Stimulated activated CD4-positive, alpha-beta T cell treated with anti-CD3 and anti-CD28 coated beads, Interleukin-2, amount 100 ng/mL, for 4 hours (primary cell): ENCODE measurements at regions not wholly inside any gene's neighbourhood (a gene's known extent, or its start where the extent isn't known, plus 50 kb on each side); places are given as distances from the start of the nearest gene placed in this dataset.
A peak's percentile ranks its signal among the peaks of the same experiment; 100 is the strongest.
"Not testable (repeated sequence)": the region's sequence is repeated elsewhere in the genome, so short reads cannot be mapped to it uniquely, and the experiment has no call there.

ENCODE experiments used
- DNase-seq: peaks from one replicate; pipeline ENCODE4 v3.0.0-alpha.2; 2020; ENCODE audit warnings: low read depth

- DNase-seq = no peak
Measured at GRCh38 chr4:89496851-89497250, 189.3 kb upstream of the GPRIN3 start.

- DNase-seq = no peak
Measured at GRCh38 chr4:89493367-89493766, 185.8 kb upstream of the GPRIN3 start.

- no peak for DNase-seq
Measured at GRCh38 chr4:89492581-89493071, 185.0 kb upstream of the GPRIN3 start.

GRCh38 chr4:89491761-89492160 lies 184.2 kb upstream of the GPRIN3 start:
- DNase-seq = no peak

GRCh38 chr4:89489921-89490431 lies 182.4 kb upstream of the GPRIN3 start:
- not testable (repeated sequence) for DNase-seq

GRCh38 chr4:89489338-89489771 lies 181.8 kb upstream of the GPRIN3 start:
- DNase-seq = no peak

GRCh38 chr4:89488736-89489135 lies 181.1 kb upstream of the GPRIN3 start:
- DNase-seq = no peak

- no peak for DNase-seq
Measured at GRCh38 chr4:89486673-89487072, 179.1 kb upstream of the GPRIN3 start.

GRCh38 chr4:89486042-89486441 lies 178.4 kb upstream of the GPRIN3 start:
- DNase-seq = no peak

- no peak for DNase-seq
Measured at GRCh38 chr4:89483833-89484232, 176.2 kb upstream of the GPRIN3 start.

GRCh38 chr4:89482926-89483595 lies 175.5 kb upstream of the GPRIN3 start:
- DNase-seq = no peak

GRCh38 chr4:89482251-89482650 lies 174.7 kb upstream of the GPRIN3 start:
- no peak for DNase-seq

GRCh38 chr4:89469930-89470375 lies 162.4 kb upstream of the GPRIN3 start:
- peak; percentile 20 for DNase-seq

- DNase-seq = no peak
Measured at GRCh38 chr4:89469516-89469915, 161.9 kb upstream of the GPRIN3 start.

GRCh38 chr4:89468602-89469001 lies 161.0 kb upstream of the GPRIN3 start:
- DNase-seq = no peak

GRCh38 chr4:89463341-89463740 lies 155.7 kb upstream of the GPRIN3 start:
- DNase-seq = no peak

GRCh38 chr4:89447543-89447942 lies 139.9 kb upstream of the GPRIN3 start:
- DNase-seq = no peak

GRCh38 chr4:89446193-89446592 lies 138.6 kb upstream of the GPRIN3 start:
- no peak for DNase-seq

GRCh38 chr4:89439533-89439932 lies 131.9 kb upstream of the GPRIN3 start:
- no peak for DNase-seq

- DNase-seq = peak; percentile 26
Measured at GRCh38 chr4:89438102-89438831, 130.7 kb upstream of the GPRIN3 start.

GRCh38 chr4:89434364-89434988 lies 126.9 kb upstream of the GPRIN3 start:
- no peak for DNase-seq

GRCh38 chr4:89427782-89428181 lies 120.2 kb upstream of the GPRIN3 start:
- DNase-seq = no peak

- no peak for DNase-seq
Measured at GRCh38 chr4:89425023-89425422, 117.4 kb upstream of the GPRIN3 start.
